GM12878 (cell line): ENCODE measurements at regions not wholly inside any gene's neighbourhood (a gene's known extent, or its start where the extent isn't known, plus 50 kb on each side); places are given as distances from the start of the nearest gene placed in this dataset.

ENCODE experiments used
- ATF2 ChIP-seq: IDR thresholded peaks from 2 replicates; pipeline ENCODE4 v1.6.1; 2012; ENCODE audit warnings: low read length, inconsistent platforms
- ATF7 ChIP-seq: fragments of 450-650 bp; IDR thresholded peaks from 2 replicates; pipeline ENCODE4 v1.6.1; 2016; ENCODE audit warnings: low read depth, mild to moderate bottlenecking
- CBFB ChIP-seq: IDR thresholded peaks from 2 replicates; pipeline ENCODE4 v1.6.1; 2016; ENCODE audit warnings: antibody characterized with exemption, low read depth
- CTCF ChIP-seq, 3 experiments: IDR thresholded peaks in 2 of 3; conservative IDR thresholded peaks in 1 of 3; 2 replicates each; pipeline ENCODE4 v1.5.1; 2011; ENCODE audit warnings: low read depth in 3 of 3, low read length in 3 of 3, mild to moderate bottlenecking in 3 of 3, control low read depth in 2 of 3, moderate library complexity in 2 of 3, inconsistent platforms in 1 of 3, mixed read lengths in 1 of 3; ENCODE audit not compliant: control insufficient read depth in 2 of 3, insufficient read depth in 1 of 3; ENCODE audit errors: extremely low read depth in 1 of 3
- EP300 ChIP-seq, 2 experiments: fragments of 150-350 bp in 1 of 2; IDR thresholded peaks; 2 replicates each; pipeline ENCODE4 v1.6.1; 2011 to 2012; ENCODE audit warnings: low read depth in 2 of 2, low read length in 2 of 2, borderline replicate concordance in 1 of 2, improper control_type of control experiment in 1 of 2, inconsistent platforms in 1 of 2; ENCODE audit not compliant: control insufficient read depth in 1 of 2
- GABPA ChIP-seq: IDR thresholded peaks from 2 replicates; pipeline ENCODE4 v1.6.1; 2014; ENCODE audit warnings: antibody characterized with exemption, low read depth, mild to moderate bottlenecking, inconsistent platforms
- HDAC2 ChIP-seq: fragments of 200-600 bp; sonication (generic); IDR thresholded peaks from 2 replicates; pipeline ENCODE4 v1.6.1; 2017
- POLR2A ChIP-seq: IDR thresholded peaks from 2 replicates; pipeline ENCODE4 v1.6.1; 2011; ENCODE audit warnings: low read depth, mild to moderate bottlenecking, low read length
- POLR2AphosphoS5 ChIP-seq: IDR thresholded peaks from 2 replicates; pipeline ENCODE4 v1.6.1; 2011; ENCODE audit warnings: mild to moderate bottlenecking, low read length, inconsistent platforms
- SREBF1 ChIP-seq: IDR thresholded peaks from 2 replicates; pipeline ENCODE4 v1.6.1; 2012; ENCODE audit warnings: mild to moderate bottlenecking, low read length
- SRF ChIP-seq, 2 experiments: IDR thresholded peaks; 2 replicates each; pipeline ENCODE4 v1.6.1; 2011; ENCODE audit warnings: low read depth in 2 of 2, low read length in 2 of 2, mild to moderate bottlenecking in 1 of 2, moderate library complexity in 1 of 2

GRCh38 chr4:138400066-138400465 lies 157.9 kb upstream of the SLC7A11 start:
- TF ChIP-seq ATF2 (no peak), CBFB (no peak), SREBF1 (no peak), CTCF (IDR thresholded peaks at IDR 0.05 in 2 of 3, conservative IDR thresholded peaks at IDR 0.05 in 1 of 3; ENCODE audit: control insufficient read depth in 2 of 3, extremely low read depth in 1 of 3, insufficient read depth in 1 of 3, low read depth in 3 of 3, low read length in 3 of 3) (no peak), SRF (IDR thresholded peaks at IDR 0.05; ENCODE audit: low read depth in 2 of 2, low read length in 2 of 2) (no peak), POLR2A (no peak), POLR2AphosphoS5 (no peak), GABPA (no peak), HDAC2 (no peak), ATF7 (no peak), EP300 (IDR thresholded peaks at IDR 0.05; ENCODE audit: borderline replicate concordance in 1 of 2, control insufficient read depth in 1 of 2, low read depth in 2 of 2, low read length in 2 of 2) (no peak)
